A172 (cell line): ENCODE measurements at regions not wholly inside any gene's neighbourhood (a gene's known extent, or its start where the extent isn't known, plus 50 kb on each side); places are given as distances from the start of the nearest gene placed in this dataset.

Source experiments
- DNase-seq: peaks from one replicate; pipeline ENCODE4 v3.0.0-alpha.2; 2015; ENCODE audit warnings: low spot score

DNA sequence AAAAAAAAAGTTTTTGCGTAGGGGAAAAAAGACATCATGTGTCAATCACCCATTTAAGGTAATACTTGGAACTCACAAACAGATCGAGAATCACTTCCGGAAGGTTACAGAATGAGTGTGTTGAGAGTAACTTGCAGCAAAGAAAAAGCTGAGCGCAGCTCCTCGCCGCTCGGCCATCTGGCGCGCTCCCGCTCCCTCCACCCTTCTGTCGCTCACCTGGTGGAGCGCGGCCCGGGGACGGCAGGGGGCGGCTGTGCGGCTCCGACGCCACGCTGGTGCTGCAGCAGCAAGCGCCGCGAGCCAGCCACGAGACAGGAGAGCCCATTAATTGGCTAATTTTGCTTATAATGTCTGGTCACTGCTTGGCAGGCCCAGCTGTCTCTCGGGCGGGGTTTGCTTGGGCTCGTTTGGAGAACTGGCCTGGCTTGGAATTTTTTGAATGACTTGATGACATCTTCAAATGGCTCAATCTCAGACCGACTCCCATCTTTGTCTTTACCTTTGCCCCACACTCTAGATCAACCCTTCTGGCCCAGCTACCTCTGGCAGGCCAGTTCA lies 601.8 kb downstream of the CCDC171 start:
- DNase-seq, result no peak

DNA sequence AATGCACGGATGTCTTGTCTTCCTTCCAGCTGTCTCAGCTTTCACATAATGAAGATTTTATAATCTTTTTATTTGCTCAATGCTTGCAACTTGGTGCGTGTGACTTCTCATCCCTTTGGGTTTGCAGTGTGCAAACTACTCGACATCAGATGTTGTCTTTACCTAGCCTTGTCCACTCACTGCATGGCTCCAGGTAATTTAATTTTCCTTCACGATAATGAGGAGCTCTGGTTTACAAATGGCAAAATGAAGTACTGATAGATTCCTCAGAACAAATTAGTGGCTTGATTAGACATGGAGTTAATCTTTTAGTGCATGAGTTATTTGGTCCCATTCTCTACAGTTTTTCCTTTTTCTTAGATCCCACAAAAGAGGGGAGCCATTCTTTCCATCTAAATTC lies 603.0 kb downstream of the CCDC171 start:
- no peak for DNase-seq

- no peak for DNase-seq
Measured at GRCh38 chr9:16157216-16157615, 604.4 kb downstream of the CCDC171 start.

DNA sequence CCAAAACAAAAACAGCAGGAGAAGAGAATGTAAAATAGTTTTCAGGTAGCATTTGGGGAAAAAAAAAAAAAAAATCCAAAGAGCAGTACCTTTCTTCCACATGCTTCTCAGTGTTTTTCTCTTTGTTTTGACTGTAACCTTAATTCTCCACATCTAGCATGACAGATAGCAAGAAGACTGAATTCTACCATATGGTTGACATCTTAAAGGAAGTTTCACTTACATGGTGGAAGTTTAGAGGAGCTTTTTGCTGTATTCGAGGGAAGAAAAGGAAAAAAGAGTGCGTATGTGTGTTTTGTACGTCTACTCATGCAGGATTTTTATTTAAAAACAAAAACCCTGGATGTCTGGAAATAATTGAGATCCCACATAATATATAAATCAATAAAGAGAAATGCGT lies 604.8 kb downstream of the CCDC171 start:
- DNase-seq, result no peak

- no peak for DNase-seq
Measured at GRCh38 chr9:16158093-16158492, 605.2 kb downstream of the CCDC171 start.

DNA sequence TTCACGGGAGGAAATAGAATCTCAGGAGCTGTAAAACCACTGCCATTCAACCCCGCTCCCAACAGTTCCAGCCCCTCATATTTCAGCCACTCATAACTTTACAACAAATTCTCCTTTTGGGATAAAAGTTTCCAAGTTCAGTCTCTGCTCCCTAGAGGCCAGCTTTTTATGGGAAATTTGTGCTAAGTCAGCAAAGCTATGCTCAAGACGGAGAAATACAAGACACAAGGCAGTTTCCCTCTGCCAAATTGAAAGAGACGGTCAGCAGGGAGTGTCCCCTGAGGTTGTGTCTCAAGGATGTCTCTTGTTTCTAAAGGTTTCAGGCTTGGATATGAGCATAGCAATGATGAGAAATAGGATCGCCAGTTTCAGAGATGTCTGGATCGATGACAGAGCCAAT lies 608.6 kb downstream of the CCDC171 start:
- no peak for DNase-seq

DNA sequence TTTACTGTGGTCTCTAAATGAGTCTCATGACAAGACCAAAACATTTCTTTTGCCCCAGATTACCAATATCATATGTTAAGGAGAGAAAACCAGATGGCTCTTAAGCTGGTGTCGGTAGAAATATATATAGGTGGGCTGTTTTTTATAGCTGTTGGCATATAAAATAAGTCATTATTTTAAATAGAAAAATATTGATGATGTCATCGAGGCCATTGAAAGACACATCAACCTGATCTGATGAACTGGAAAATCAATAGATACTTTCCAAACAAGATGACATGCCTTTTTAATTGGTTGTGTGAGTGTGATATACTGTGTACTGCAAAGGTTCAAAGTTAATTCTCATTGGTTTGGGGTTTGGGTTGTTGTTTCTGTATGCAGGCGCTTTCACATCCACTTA lies 617.3 kb downstream of the CCDC171 start:
- DNase-seq, result no peak

DNA sequence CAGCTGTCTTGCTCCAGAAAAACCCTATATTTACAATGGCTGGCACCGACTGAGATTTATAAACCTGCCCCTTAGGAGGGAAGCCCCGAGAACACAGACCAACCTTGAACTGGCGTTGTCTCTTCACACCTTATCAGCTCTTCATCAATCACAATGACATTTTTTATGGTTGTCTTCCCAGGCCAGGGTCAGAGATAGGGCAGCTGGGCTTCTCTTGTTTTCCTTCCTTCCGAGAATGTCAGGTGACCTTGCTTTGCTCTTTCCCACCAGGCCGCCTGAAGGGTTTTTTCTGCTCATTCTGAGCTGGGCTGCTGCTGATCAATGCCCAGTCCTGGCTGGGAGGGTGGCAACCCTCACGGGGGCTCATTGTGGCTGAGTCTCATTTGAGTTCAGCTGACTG lies 619.1 kb downstream of the CCDC171 start:
- no peak for DNase-seq

GRCh38 chr9:16172796-16173195 lies 620.0 kb downstream of the CCDC171 start:
- DNase-seq, result no peak

DNA sequence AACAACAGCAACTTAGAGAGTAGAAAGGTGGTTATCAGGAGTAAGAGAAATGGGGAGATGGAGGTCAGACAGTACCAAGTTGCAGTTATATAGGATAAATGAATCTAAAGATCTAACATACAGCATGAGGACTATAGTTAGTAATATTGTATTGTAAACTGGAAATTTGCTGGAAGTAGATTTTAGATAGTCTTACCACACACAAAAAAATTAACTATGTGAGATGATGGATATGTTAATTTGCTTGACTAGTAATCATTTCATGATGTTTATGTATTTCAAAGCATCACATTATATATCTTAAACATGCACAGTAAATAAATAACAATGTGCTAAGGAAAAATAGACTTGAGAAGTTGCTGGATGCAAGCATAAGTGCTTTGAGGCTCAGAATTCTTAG lies 622.1 kb downstream of the CCDC171 start:
- DNase-seq, result no peak

GRCh38 chr9:16175461-16175860 lies 622.6 kb downstream of the CCDC171 start:
- DNase-seq, result no peak

DNA sequence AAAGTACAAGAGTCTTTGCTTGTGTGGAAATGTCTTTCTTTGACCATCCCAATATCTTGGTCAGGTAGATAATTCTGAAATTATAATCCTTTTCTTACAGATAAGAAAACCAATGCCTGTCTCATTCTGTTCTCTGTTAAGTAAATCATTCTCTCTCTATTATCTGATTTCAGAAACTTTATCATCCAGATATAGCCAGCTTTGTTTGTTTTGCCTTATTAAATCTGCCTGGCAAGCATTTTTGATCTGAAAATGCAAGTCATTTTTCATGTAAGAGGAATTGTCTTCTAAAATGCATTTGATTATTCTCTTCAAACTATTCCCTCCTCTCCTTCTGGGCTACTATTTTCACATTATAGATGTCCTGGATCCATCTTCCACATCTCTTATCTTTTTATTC lies 625.5 kb downstream of the CCDC171 start:
- no peak for DNase-seq

DNA sequence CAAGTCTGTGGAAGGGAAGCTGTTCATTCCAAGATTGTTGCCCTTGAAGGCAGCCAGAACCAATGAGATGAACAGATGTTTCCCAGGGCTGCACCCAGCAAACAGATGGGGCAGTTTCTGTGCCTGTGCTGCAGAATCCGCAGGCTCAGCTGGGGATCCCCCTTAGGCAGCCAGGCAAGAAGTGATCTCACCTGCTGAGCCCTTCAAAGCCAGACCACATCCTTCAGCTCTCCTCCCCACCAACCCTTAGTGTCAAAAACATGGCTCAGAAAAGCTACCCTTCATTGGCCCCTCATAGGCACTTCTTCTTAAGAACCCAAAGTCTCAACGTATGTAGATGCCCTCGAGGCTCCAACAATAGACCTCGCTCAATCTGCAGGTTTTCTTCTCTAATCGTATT lies 626.7 kb downstream of the CCDC171 start:
- no peak for DNase-seq

DNA sequence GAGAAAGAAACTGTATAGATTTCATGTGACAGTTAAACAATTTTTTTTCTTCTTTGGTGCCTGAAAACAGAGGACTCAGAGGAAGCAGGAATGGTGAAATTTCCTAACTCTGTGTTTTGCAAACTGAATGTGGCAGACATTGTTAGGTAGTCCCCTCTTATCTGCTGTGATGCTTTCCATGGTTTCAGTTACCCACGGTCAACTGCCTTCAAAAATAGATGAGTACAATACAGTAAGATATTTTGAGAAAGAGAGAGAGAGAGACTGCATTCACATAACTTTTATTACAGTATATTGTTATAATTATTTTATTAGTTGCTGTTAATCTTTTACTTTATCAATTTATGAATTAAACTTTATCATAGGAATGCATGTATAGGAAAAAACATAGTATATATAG lies 627.2 kb downstream of the CCDC171 start:
- no peak for DNase-seq

DNA sequence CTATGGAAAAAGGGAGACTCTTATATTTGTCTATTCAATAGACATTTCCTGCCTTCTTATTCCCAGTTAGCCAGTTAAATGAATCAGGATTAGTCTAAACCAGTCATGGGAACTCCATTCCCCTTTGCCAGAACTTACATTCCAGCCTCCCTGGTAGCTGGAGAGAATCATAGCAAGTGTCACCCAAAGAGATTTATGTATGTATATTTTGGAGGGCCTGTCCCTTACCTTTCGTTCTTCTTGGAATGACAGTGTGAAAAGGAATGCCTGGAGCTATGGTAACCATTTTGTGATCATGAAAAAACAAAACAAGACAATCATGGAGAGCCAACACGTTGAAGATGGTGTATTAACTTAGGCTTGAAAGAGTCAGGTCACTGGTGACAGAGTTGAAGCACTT lies 627.7 kb downstream of the CCDC171 start:
- peak; percentile 60 for DNase-seq

- DNase-seq, result no peak
Measured at GRCh38 chr9:16181539-16181938, 628.7 kb downstream of the CCDC171 start.

DNA sequence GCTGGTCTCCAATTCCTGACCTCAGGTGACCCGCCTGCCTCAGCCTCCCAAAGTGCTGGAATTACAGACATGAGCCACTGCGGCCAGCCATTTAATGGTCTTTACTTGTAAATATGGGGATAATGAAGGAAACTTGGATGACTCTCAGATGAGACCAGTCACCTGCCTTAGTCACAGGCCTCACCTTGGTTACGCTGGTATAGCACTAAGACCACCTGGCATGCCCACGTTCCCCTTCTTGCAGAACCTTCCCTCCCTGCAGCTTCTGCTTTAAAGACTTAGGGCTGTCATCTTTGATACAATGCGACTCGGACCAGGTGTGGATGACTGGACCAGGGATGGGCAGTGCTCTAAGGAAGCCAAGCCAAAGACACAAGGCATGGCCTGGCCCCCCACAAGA lies 629.9 kb downstream of the CCDC171 start:
- DNase-seq, result no peak

- DNase-seq, result peak; percentile 31
Measured at GRCh38 chr9:16184964-16185646, 632.3 kb downstream of the CCDC171 start.

GRCh38 chr9:16191191-16191590 lies 638.3 kb downstream of the CCDC171 start:
- DNase-seq, result peak; percentile 17

DNA sequence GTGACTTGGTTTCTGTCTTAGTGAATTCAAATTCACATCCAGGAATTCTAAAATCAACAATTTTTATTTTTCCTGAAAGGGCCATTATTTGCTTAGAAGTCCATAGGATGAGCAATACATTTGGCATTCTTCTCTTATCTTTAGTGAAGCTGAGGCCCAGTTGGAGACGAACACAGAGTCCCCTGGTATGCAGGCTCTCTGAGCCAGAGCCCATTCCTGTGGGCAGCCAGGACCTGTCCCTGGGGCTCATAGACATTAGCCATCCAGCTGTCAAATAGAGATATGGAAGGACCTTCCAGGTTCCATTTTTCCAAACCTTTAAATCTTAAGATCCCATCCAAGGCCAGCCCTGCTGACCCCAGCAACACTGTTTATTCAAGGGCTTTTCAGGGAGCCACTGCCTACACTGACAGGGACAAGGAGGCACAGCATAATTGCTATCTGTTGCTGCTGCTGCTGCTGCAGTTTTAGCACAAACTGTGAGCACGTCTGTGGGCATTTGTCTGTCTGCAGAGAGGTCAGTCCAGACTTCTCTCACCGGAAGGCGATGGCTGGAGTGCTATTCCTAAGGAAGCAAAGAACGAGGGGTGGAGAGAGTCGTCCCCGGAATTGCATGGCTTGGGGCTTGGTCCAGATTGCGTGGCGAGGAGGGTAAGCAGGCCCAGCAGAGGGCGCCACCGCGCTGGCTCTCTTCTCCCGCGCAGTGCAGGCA lies 639.0 kb downstream of the CCDC171 start:
- DNase-seq, result peak; percentile 92

GRCh38 chr9:16192403-16193017 lies 639.7 kb downstream of the CCDC171 start:
- DNase-seq, result peak; percentile 25

DNA sequence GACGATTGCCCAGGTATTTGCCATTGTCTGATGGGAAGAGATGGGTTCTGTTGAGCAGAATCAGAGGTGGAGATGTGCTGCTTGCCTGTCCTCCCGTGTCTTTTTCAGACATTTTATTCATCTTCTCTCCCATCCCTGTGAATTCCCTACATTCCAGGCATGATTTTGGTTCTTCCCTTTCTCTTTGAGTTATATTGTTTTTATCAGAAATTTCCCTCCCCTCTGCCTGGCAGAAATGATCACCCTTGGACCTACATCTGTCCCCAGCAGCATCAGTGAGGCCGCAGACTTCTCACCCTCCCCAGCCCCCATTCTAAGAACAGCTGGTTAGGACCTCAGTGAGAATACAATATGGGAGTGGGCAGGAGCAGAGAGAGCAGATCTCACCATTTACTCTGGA lies 640.2 kb downstream of the CCDC171 start:
- no peak for DNase-seq

DNA sequence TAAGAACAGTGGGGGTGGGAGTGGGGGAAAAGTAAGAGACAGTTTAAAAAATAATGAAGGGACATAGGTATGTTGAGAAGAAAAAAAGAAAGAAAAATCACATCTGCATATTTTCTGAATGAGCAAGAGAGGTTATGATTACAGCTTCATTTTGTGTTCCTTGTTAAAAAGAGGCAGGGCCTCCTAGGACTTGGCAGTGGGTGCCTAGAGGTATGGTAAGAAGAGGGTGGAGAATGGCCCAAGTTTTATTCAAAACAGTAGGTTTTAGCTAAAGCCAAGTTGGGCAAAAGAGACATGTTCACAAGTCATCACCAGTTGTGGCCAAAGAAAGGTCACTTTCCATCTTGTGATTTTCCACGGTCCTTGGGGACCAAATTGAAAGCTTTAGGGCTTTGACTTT lies 643.4 kb downstream of the CCDC171 start:
- DNase-seq, result no peak
